HCT116 (cell line): ENCODE measurements at regions not wholly inside any gene's neighbourhood (a gene's known extent, or its start where the extent isn't known, plus 50 kb on each side); places are given as distances from the start of the nearest gene placed in this dataset.

Experiments used
- ATAC-seq: fragments of 200-7000 bp; cut with Tn5 transposase; 2 replicates; pipeline ENCODE4 v1.9.1; 2020; ENCODE audit warnings: mild to moderate bottlenecking, moderate library complexity
- BruUV-seq: library from RNA; stranded (reverse); fragments of 400-500 nt; replicated peaks from 2 replicates; lab custom pipeline; 2021; lab: Mats Ljungman, UMichigan
- CTCF ChIA-PET: fragments of 300-600 bp; sonication (Branson Sonifier 250); formaldehyde crosslinking; loops from one replicate; lab custom pipeline; 2021; ENCODE audit warnings: antibody characterized with exemption; lab: Charles Lee
- POLR2A ChIA-PET: fragments of 300-600, 350-600 bp; sonication (Branson Sonifier 250); formaldehyde crosslinking; loops from one replicate; lab custom pipeline; 2021; ENCODE audit warnings: antibody characterized with exemption; lab: Charles Lee
- RAD21 ChIA-PET, 2 experiments: fragments of 300-600 bp; sonication (Branson Sonifier 250); formaldehyde crosslinking; loops; one replicate each; lab custom pipeline; 2023; ENCODE audit warnings: low total read pairs in 2 of 2; ENCODE audit not compliant: uncharacterized antibody in 2 of 2, unreplicated experiment in 2 of 2, low non-redundant PET in 1 of 2; lab: Charles Lee
- DNase-seq: peaks from one replicate; pipeline ENCODE4 v3.0.0-alpha.2; 2010; ENCODE audit warnings: low read depth, low spot score
- H2AFZ ChIP-seq: fragments of 200-600 bp; shearing (Covaris generic), sonication (generic); 2 replicates; pipeline ENCODE4 v1.6.1; 2017; ENCODE audit warnings: low read depth, mixed run types, mixed read lengths, antibody characterized with exemption, low read length; ENCODE audit not compliant: poor library complexity, severe bottlenecking
- H3K27ac ChIP-seq: 2 replicates; pipeline ENCODE4 v1.5.1; 2012; ENCODE audit warnings: low read depth, low read length
- H3K27me3 ChIP-seq: fragments of 200-600 bp; sonication (generic); 2 replicates; pipeline ENCODE4 v1.6.1; 2016; ENCODE audit warnings: mixed run types, low read length, mixed read lengths; ENCODE audit not compliant: insufficient read depth
- H3K36me3 ChIP-seq, 2 experiments: fragments of 200-500 bp in 1 of 2; fragments of 200-600 bp in 1 of 2; sonication (Bioruptor generic) in 1 of 2; sonication (generic) in 1 of 2; 2 replicates each; pipeline versions ENCODE4 v1.5.1 to v1.6.1; 2014 to 2016; ENCODE audit warnings: low read length in 2 of 2, inconsistent platforms in 1 of 2, mixed read lengths in 1 of 2, mixed run types in 1 of 2; ENCODE audit not compliant: insufficient read depth in 2 of 2, control insufficient read depth in 1 of 2
- H3K4me1 ChIP-seq, 2 experiments: fragments of 200-600 bp in 1 of 2; sonication (generic) in 1 of 2; 2 replicates each; pipeline versions ENCODE4 v1.5.1 to v1.6.1; 2012 to 2017; ENCODE audit warnings: low read length in 2 of 2, inconsistent platforms in 1 of 2, mild to moderate bottlenecking in 1 of 2, mixed read lengths in 1 of 2, mixed run types in 1 of 2, moderate library complexity in 1 of 2; ENCODE audit not compliant: insufficient read depth in 2 of 2, control insufficient read depth in 1 of 2
- H3K4me2 ChIP-seq: fragments of 200-600 bp; sonication (generic); 2 replicates; pipeline ENCODE4 v1.6.1; 2017; ENCODE audit warnings: mixed run types, low read length, mixed read lengths
- H3K4me3 ChIP-seq, 2 experiments: fragments of 200-600 bp in 1 of 2; sonication (generic) in 1 of 2; replicated peaks in 1 of 2; 2 replicates each; pipeline ENCODE4 v1.5.1; 2011 to 2016; ENCODE audit warnings: low read length in 2 of 2, control low read depth in 1 of 2, low read depth in 1 of 2, mild to moderate bottlenecking in 1 of 2, mixed read lengths in 1 of 2, mixed run types in 1 of 2
- H3K79me2 ChIP-seq: fragments of 200-600 bp; sonication (generic); 2 replicates; pipeline ENCODE4 v1.6.1; 2017; ENCODE audit warnings: mild to moderate bottlenecking, mixed run types, low read length, moderate library complexity, mixed read lengths; ENCODE audit not compliant: insufficient read depth
- H3K9ac ChIP-seq: fragments of 200-600 bp; sonication (generic); 2 replicates; pipeline ENCODE4 v1.6.1; 2016; ENCODE audit warnings: low read length, mixed read lengths
- H3K9me2 ChIP-seq: fragments of 200-600 bp; sonication (generic), shearing (Covaris generic); 2 replicates; pipeline ENCODE4 v1.6.1; 2017; ENCODE audit warnings: mixed run types, mild to moderate bottlenecking, moderate library complexity; ENCODE audit not compliant: insufficient read depth
- H3K9me3 ChIP-seq, 2 experiments: fragments of 200-500 bp in 1 of 2; fragments of 200-600 bp in 1 of 2; sonication (Bioruptor generic) in 1 of 2; sonication (generic) in 1 of 2; 2 replicates each; pipeline ENCODE4 v1.6.1; 2014 to 2017; ENCODE audit warnings: low read length in 2 of 2, mixed read lengths in 2 of 2, inconsistent platforms in 1 of 2, low read depth in 1 of 2, mild to moderate bottlenecking in 1 of 2, mixed run types in 1 of 2, moderate library complexity in 1 of 2; ENCODE audit not compliant: control insufficient read depth in 1 of 2, insufficient read depth in 1 of 2
- H4K20me1 ChIP-seq: fragments of 200-600 bp; sonication (generic), shearing (Covaris generic); 2 replicates; pipeline ENCODE4 v1.6.1; 2017; ENCODE audit warnings: mixed run types, mild to moderate bottlenecking, moderate library complexity; ENCODE audit not compliant: insufficient read depth
- ATF3 ChIP-seq: IDR thresholded peaks from 2 replicates; pipeline ENCODE4 v1.6.1; 2012
- CEBPB ChIP-seq: IDR thresholded peaks from 2 replicates; pipeline ENCODE4 v1.6.1; 2012; ENCODE audit warnings: low read depth
- EGR1 ChIP-seq: IDR thresholded peaks from 2 replicates; pipeline ENCODE4 v1.6.1; 2012; ENCODE audit warnings: low read depth
- JUND ChIP-seq: IDR thresholded peaks from 2 replicates; pipeline ENCODE4 v1.6.1; 2012
- POLR2AphosphoS5 ChIP-seq: IDR thresholded peaks from 2 replicates; pipeline ENCODE4 v1.6.1; 2011; ENCODE audit warnings: mild to moderate bottlenecking, low read depth, low read length, moderate library complexity
- REST ChIP-seq: IDR thresholded peaks from 2 replicates; pipeline ENCODE4 v1.6.1; 2012; ENCODE audit warnings: low read depth
- TCF7L2 ChIP-seq: IDR thresholded peaks from 2 replicates; pipeline ENCODE4 v1.7.0; 2011; ENCODE audit warnings: borderline replicate concordance, inconsistent platforms; ENCODE audit not compliant: insufficient read depth, insufficient read length; ENCODE audit errors: extremely low read depth
- intact Hi-C: fragments of 100-400 bp; cut with micrococcal nuclease; formaldehyde crosslinking; loops from 2 replicates; pipeline ENCODE4 v1.10.0; 2022
- TF ChIP-seq, protein P1 (sequence below): IDR thresholded peaks from 2 replicates; pipeline ENCODE4 v1.6.1; 2011; ENCODE audit warnings: mild to moderate bottlenecking, low read length, moderate library complexity; ENCODE audit not compliant: insufficient replicate concordance; ENCODE audit errors: extremely low read depth
- TF ChIP-seq, protein P2 (sequence below), 3 experiments: fragments of 200-600 bp in 1 of 3; sonication (generic) in 1 of 3; IDR thresholded peaks in 2 of 3; conservative IDR thresholded peaks in 1 of 3; 2 replicates each; pipeline ENCODE4 v1.5.1; 2012 to 2017; ENCODE audit warnings: low read depth in 2 of 3, low read length in 2 of 3, antibody characterized with exemption in 1 of 3, borderline replicate concordance in 1 of 3, control low read depth in 1 of 3, mild to moderate bottlenecking in 1 of 3, mixed read lengths in 1 of 3, mixed run types in 1 of 3, moderate library complexity in 1 of 3; ENCODE audit not compliant: insufficient read depth in 1 of 3

GRCh38 chr6:100186552-100186951 lies 192.5 kb upstream of the MCHR2 start (continued):
- TF ChIP-seq REST = no peak
- TF ChIP-seq, protein P1, sequence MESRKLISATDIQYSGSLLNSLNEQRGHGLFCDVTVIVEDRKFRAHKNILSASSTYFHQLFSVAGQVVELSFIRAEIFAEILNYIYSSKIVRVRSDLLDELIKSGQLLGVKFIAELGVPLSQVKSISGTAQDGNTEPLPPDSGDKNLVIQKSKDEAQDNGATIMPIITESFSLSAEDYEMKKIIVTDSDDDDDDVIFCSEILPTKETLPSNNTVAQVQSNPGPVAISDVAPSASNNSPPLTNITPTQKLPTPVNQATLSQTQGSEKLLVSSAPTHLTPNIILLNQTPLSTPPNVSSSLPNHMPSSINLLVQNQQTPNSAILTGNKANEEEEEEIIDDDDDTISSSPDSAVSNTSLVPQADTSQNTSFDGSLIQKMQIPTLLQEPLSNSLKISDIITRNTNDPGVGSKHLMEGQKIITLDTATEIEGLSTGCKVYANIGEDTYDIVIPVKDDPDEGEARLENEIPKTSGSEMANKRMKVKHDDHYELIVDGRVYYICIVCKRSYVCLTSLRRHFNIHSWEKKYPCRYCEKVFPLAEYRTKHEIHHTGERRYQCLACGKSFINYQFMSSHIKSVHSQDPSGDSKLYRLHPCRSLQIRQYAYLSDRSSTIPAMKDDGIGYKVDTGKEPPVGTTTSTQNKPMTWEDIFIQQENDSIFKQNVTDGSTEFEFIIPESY = no peak
- no peak for TF ChIP-seq POLR2AphosphoS5
- TF ChIP-seq TCF7L2 = no peak
- no peak for TF ChIP-seq JUND

DNA sequence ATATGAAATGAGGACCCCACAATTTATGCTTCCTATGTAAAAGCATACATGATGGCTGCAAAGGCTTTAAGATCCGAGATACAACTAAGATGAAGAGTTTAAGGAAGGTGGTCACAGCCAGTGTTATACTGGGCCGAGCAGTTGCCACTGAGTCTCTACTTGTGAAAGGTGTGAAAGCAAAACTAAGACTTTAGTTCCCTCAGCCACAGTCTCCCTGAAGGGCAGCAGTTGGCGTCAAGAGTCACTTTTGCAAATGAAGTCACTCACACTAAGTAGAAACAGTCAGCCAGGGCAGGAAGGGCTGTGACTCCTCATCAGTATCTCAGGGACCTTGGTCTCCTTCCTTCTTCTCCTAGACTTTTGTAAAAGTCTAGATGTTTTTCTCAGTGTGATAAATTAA lies 191.6 kb upstream of the MCHR2 start:
- intact Hi-C loops = no loop called here
- ChIA-PET CTCF (no interaction called here), RAD21 (no interaction called here), POLR2A (no interaction called here)
- TF ChIP-seq EGR1 (no peak), CEBPB (no peak), ATF3 (no peak)
- TF ChIP-seq, protein P2, sequence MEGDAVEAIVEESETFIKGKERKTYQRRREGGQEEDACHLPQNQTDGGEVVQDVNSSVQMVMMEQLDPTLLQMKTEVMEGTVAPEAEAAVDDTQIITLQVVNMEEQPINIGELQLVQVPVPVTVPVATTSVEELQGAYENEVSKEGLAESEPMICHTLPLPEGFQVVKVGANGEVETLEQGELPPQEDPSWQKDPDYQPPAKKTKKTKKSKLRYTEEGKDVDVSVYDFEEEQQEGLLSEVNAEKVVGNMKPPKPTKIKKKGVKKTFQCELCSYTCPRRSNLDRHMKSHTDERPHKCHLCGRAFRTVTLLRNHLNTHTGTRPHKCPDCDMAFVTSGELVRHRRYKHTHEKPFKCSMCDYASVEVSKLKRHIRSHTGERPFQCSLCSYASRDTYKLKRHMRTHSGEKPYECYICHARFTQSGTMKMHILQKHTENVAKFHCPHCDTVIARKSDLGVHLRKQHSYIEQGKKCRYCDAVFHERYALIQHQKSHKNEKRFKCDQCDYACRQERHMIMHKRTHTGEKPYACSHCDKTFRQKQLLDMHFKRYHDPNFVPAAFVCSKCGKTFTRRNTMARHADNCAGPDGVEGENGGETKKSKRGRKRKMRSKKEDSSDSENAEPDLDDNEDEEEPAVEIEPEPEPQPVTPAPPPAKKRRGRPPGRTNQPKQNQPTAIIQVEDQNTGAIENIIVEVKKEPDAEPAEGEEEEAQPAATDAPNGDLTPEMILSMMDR (IDR thresholded peaks at IDR 0.05 in 2 of 3, conservative IDR thresholded peaks at IDR 0.05 in 1 of 3; ENCODE audit: borderline replicate concordance in 1 of 3, insufficient read depth in 1 of 3, low read depth in 2 of 3, low read length in 2 of 3) = no peak
- Histone ChIP-seq H3K4me2 (no peak overlapping the region), H3K27ac (no peak overlapping the region), H3K9me2 (0 out of 2 replicates have a peak, but pooled peaks cover 3% of the 10 kb centered on the region), H3K9me3 (no peaks in the 10 kb centered on the region), H3K79me2 (no peaks in the 10 kb centered on the region), H3K4me3 (no peak overlapping the region), H3K27me3 (no peaks in the 10 kb centered on the region), H4K20me1 (no peaks in the 10 kb centered on the region), H3K9ac (no peak overlapping the region), H3K36me3 (no peaks in the 10 kb centered on the region), H3K4me1 (no peaks in the 10 kb centered on the region), H2AFZ (no peak overlapping the region)
- DNase-seq (no peak), ATAC-seq (no peak)
- no TSS peak for BruUV-seq
